A673 (cell line): ENCODE measurements at regions not wholly inside any gene's neighbourhood (a gene's known extent, or its start where the extent isn't known, plus 50 kb on each side); places are given as distances from the start of the nearest gene placed in this dataset.

Experiments used
- EZH2 ChIP-seq: fragments of 200-600 bp; sonication (generic); IDR thresholded peaks from 2 replicates; pipeline ENCODE4 v1.6.1; 2017; ENCODE audit warnings: borderline replicate concordance, low read depth, mild to moderate bottlenecking, mixed read lengths, antibody characterized with exemption, low read length; ENCODE audit not compliant: poor library complexity, severe bottlenecking
- TF ChIP-seq, protein P1 (sequence below): fragments of 300-800, 200-600 bp; sonication (generic); conservative IDR thresholded peaks from 2 replicates; pipeline ENCODE4 v1.5.1; 2017; ENCODE audit warnings: low read depth, mild to moderate bottlenecking, antibody characterized with exemption, low read length, moderate library complexity, mixed read lengths

DNA sequence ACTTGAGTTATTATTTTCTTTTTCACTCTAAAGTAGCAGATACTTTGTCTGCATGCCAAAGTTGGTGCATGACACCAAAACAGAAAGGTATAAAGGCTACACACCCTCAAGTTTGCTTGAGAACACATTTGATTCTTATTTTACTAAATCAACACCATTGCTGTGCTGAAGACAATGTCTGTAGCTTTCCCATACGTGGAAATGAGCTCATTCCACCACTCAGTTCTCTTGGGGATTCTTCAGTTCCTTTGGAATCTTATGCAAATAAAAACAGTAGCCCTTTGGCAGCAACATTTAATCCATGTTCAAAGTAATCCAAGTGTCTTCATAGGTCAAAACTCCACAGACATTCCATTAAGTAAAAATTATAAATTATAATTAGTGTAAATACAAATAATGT is 264.9 kb downstream of the TLE1 start:
- TF ChIP-seq, protein P1, sequence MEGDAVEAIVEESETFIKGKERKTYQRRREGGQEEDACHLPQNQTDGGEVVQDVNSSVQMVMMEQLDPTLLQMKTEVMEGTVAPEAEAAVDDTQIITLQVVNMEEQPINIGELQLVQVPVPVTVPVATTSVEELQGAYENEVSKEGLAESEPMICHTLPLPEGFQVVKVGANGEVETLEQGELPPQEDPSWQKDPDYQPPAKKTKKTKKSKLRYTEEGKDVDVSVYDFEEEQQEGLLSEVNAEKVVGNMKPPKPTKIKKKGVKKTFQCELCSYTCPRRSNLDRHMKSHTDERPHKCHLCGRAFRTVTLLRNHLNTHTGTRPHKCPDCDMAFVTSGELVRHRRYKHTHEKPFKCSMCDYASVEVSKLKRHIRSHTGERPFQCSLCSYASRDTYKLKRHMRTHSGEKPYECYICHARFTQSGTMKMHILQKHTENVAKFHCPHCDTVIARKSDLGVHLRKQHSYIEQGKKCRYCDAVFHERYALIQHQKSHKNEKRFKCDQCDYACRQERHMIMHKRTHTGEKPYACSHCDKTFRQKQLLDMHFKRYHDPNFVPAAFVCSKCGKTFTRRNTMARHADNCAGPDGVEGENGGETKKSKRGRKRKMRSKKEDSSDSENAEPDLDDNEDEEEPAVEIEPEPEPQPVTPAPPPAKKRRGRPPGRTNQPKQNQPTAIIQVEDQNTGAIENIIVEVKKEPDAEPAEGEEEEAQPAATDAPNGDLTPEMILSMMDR = no peak
- no peak for TF ChIP-seq EZH2
